ENCODE measurements at regions not wholly inside any gene's neighbourhood (a gene's known extent, or its start where the extent isn't known, plus 50 kb on each side); places are given as distances from the start of the nearest gene placed in this dataset.
"Not testable (repeated sequence)": the region's sequence is repeated elsewhere in the genome, so short reads cannot be mapped to it uniquely, and the experiment has no call there.

GRCh38 chr3:71955240-71956068, 170.5 kb upstream of the PROK2 start:
- no peak for FAIRE-seq
- TF ChIP-seq POLR2A (IDR thresholded peaks at IDR 0.05; ENCODE audit: low read depth, low read length) = no peak
- DNase-seq (ENCODE audit: insufficient read length, low spot score) = peak; percentile 46

DNA sequence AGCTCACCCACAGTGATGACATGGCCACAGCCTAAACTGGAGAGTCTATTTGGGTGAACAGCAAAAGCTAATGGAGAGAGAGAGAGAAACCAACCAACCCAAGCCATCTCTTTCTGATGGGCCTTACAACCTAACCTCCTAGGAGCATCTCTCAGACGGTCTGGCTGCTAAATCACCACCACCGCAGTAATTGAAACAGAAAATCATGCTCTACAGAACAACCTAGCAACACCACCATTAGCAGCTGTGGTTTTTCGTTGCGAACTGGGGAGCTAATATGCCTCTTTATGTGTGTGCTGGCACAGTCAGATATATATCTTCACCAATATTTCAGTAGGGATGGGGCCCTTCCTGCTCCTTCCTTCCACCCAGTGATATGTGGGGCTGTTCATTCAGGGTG, 166.9 kb upstream of the PROK2 start:
- no peak for TF ChIP-seq POLR2A (IDR thresholded peaks at IDR 0.05; ENCODE audit: low read depth, low read length)
- no peak for DNase-seq (ENCODE audit: insufficient read length, low spot score)
- no peak for FAIRE-seq

DNA sequence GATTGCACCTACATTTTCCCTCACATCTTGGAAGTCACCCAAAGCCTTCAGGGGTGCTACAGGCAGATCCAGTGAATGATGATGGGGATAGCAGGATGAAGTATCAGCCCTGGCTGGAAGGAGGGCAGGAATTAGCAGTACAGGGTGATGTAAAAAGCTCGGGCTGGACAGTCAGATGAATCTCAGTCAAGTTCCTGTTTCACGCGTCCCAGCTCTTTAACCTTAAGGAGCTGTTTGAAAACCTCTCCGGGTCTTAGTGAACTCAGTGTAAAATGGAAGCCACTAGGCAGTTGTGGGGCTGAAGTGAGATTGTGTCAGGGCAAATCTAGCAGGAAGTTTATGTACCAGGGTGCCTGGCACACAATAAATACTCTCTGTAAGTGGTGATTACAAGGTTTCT, 166.4 kb upstream of the PROK2 start:
- FAIRE-seq = no peak
- no peak for TF ChIP-seq POLR2A (IDR thresholded peaks at IDR 0.05; ENCODE audit: low read depth, low read length)
- DNase-seq (ENCODE audit: insufficient read length, low spot score) = no peak

DNA sequence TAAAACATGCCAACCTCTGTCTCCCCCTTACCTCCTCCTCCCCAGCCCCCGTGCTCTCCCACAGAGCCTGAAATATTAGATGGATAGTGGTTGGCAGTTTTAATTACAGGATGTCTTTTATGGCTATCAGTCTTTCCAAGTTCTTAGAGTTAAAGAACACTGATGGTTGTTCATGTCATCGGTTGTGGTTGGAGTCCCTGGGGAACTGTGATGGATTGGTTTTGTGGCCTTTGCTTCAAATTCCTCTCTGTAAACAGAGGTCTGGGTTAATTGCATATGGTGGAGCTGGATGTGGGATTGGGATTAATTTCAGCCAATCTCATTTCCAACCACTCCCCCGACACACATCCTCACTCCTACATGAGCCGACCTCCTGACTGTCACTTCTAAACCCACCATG, 164.5 kb upstream of the PROK2 start:
- TF ChIP-seq POLR2A (IDR thresholded peaks at IDR 0.05; ENCODE audit: low read depth, low read length) = no peak
- FAIRE-seq (no peak), DNase-seq (ENCODE audit: insufficient read length, low spot score) (no peak)

DNA sequence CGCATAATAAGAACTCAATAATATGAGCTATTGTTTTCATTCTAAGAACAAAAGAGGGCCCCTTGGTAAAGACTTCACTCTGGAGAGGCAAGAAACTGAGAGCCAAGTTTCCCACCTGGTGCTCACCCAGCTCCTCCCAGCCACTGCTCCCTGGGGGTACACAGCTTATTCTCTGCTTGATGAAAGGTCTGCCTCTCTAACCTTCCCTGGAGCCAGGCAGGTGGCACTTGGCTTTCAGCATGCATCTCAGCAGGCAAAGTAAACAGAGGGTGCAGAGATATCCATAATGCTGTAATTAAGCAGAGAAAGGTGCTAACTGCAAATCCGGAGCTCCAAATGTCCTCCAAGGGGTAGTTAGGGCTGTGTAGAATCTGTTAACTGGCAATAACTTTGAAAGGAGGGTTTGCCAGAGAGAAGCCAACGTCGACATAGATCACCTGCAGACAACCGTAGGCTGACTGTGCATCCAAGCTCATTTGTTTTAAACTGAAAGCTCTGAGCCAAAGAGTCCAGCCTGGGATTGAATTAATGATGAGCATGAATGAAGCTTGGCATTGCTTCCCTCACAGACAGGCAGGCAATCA, 159.6 kb upstream of the PROK2 start:
- no peak for TF ChIP-seq POLR2A (IDR thresholded peaks at IDR 0.05; ENCODE audit: low read depth, low read length)
- DNase-seq (ENCODE audit: insufficient read length, low spot score) (no peak), FAIRE-seq (no peak)

- no peak for DNase-seq (ENCODE audit: insufficient read length, low spot score)
- TF ChIP-seq POLR2A (IDR thresholded peaks at IDR 0.05; ENCODE audit: low read depth, low read length) = no peak
- FAIRE-seq = no peak
These were observed 157.7 kb upstream of the PROK2 start for GRCh38 chr3:71942432-71943187.

GRCh38 chr3:71940486-71940885, 155.5 kb upstream of the PROK2 start:
- no peak for TF ChIP-seq POLR2A (IDR thresholded peaks at IDR 0.05; ENCODE audit: low read depth, low read length)
- FAIRE-seq (no peak), DNase-seq (ENCODE audit: insufficient read length, low spot score) (no peak)

GRCh38 chr3:71938081-71938480, 153.1 kb upstream of the PROK2 start:
- FAIRE-seq; DNase-seq (ENCODE audit: insufficient read length, low spot score): not testable (repeated sequence)

DNA sequence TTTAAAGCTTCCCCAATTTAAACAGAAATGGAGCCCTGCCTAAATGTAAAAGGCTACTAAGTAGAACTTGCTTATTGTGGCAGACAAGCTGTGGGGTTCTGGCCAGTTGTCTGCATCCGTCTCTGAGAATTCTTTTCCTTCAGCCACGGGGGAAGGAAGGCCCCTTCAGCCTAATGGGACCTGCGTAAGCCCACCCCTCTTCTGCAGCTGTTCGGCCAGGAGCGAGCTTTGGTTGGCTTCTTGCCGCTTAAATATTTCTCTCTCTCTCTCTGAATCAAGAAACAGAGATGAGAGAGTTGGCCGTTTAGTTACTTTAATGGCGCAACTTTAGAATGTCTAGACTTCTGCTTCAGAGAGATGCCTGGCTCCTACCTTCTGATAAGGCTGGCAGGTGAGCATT, 151.7 kb upstream of the PROK2 start:
- FAIRE-seq (no peak), DNase-seq (ENCODE audit: insufficient read length, low spot score) (no peak)
- TF ChIP-seq POLR2A (IDR thresholded peaks at IDR 0.05; ENCODE audit: low read depth, low read length) = no peak

GRCh38 chr3:71934520-71935270, 149.7 kb upstream of the PROK2 start:
- FAIRE-seq = no peak
- DNase-seq (ENCODE audit: insufficient read length, low spot score) = no peak
- TF ChIP-seq POLR2A (IDR thresholded peaks at IDR 0.05; ENCODE audit: low read depth, low read length) = no peak

GRCh38 chr3:71931922-71932321, 147.0 kb upstream of the PROK2 start:
- no peak for DNase-seq (ENCODE audit: insufficient read length, low spot score)
- TF ChIP-seq POLR2A (IDR thresholded peaks at IDR 0.05; ENCODE audit: low read depth, low read length) = no peak
- no peak for FAIRE-seq

- DNase-seq (ENCODE audit: insufficient read length, low spot score) (no peak), FAIRE-seq (no peak)
- TF ChIP-seq POLR2A (IDR thresholded peaks at IDR 0.05; ENCODE audit: low read depth, low read length) = no peak
These were observed 145.4 kb upstream of the PROK2 start for GRCh38 chr3:71930056-71930991.

DNA sequence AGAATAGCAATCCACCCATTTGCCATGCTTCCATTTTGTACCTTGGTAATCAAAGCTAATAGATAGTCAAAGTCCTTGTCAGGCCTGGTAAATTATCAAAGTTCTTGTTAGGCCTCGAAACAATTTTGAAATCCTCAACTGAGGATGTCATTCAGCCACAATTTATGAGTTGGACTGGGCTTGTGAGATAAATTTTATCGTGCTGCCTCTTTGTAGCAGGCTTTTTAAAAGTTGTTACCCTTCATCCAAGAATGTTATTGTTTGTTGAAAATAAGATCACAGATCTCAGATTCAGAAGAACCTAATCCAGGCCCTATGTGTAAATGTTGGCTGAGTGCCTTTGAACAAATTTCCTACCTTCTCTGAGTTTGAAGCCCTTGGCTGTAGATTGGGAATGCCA, 143.3 kb upstream of the PROK2 start:
- FAIRE-seq = no peak

More for the DNA sequence above, 143.3 kb upstream of the PROK2 start:
- no peak for DNase-seq (ENCODE audit: insufficient read length, low spot score)
- TF ChIP-seq POLR2A (IDR thresholded peaks at IDR 0.05; ENCODE audit: low read depth, low read length) = no peak

Data from H54 (cell line).